Left kidney (tissue), 1 donor: ENCODE measurements at regions not wholly inside any gene's neighbourhood (a gene's known extent, or its start where the extent isn't known, plus 50 kb on each side); places are given as distances from the start of the nearest gene placed in this dataset.

ENCODE experiments used
- DNase-seq: peaks from one replicate; pipeline ENCODE4 v3.0.0-alpha.2; 2013

DNA sequence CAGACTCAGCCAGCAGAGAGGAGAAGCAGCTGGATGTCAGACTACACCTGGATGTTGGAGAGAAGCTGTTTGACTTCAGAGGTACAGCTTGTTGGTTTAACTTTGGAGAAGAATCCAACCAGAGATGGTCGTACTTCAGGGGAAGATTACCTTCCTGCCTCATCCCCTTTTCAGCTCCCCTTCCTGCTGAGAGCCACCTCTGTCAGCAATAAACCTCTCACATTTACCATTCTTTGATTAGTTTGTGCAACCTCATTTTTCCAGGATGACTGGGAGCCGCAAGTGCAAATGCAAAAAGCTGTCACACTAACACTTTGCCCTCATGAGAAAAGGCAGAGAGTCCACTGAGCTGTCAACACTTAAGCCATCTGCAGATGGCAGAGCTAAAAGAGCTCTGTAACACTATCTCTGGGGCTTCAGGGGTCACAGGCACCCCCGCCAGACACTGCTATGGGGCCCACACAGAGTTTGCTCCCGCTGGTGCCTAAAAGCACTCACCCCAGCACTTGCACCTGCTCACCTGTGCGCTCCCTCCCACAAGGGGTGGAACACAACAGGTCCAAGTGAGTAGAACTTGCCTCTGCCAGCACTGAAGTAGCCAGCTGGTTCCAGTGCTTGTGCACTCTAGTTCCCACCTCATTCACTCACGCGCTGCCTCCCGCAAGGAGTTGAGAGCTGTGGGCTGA, 391.7 kb downstream of the METTL4 start:
- DNase-seq = no peak

DNA sequence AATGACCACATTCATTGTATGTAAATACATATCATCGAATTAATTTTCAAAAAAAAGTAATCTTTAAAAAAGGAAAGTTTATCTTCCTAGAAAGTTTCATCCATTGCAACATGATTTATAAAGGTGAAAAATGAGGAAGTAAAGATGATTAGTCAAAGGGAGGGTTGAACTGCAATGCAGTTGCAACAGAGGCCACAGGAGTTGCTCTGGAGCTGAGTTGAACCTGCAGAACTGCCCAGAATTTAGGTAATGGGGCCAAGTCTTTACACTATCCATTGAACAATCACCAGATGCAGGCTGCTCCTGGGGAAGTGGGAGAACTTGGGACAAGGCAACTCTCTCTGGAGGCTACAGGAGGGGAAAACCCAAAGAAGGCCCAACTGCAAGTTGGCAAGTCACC, 390.7 kb downstream of the METTL4 start:
- DNase-seq = no peak

DNA sequence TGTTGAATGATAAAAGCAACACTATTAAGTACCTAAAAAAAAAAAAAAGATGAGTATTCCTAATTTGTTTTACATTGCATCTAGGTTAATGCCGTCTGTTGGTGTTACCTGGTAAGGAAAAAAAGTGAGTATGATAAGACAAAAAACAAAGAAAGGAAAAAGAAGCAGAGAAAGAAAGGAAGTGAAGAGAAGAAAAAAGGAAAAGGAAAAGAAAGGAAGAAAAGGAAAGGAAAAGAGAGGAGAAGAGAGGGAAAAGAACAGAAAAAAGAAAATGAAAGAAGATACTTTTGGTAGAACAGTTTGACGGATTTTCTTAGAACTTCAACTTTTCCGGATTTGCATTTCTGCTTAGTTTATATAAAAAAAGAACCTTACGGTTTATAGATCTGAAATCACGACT, 387.9 kb downstream of the METTL4 start:
- no peak for DNase-seq

DNA sequence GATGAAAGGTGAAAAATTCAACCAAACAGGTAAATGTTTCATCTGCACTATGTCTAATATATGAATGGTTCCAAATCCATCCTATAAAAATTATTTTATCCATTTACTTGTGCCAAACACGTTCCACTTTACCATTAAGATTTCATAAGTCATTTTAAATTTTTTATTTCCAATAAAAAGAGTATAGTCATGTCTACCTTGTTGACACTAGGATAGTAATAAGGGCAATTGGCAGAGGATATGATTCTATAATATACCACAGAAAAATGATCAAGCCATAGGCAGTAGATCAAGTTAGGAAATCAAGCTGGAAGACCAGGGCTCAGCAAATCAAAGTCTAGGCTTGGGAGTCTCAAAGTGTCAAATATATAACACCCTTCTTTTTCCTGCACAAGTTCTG, 384.3 kb downstream of the METTL4 start:
- no peak for DNase-seq

DNA sequence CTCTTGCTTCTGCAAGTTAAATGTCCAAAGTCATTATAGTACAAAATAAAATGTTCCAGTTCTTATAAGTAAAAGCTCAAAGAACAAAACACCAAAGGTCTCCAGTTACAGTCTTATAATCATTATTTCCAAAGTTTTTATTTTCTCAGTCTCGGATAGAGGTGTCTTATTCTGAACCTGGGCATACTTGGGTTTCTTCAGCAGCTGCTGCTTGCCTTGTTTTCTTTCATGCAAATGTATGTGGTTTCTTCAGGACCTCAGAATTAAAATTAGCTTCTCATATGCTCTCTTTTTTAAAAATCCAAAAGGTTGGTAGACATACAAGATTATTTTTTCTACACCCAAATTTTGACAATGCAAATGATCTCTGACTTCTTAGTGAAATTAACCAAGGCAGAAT, 383.0 kb downstream of the METTL4 start:
- no peak for DNase-seq

DNA sequence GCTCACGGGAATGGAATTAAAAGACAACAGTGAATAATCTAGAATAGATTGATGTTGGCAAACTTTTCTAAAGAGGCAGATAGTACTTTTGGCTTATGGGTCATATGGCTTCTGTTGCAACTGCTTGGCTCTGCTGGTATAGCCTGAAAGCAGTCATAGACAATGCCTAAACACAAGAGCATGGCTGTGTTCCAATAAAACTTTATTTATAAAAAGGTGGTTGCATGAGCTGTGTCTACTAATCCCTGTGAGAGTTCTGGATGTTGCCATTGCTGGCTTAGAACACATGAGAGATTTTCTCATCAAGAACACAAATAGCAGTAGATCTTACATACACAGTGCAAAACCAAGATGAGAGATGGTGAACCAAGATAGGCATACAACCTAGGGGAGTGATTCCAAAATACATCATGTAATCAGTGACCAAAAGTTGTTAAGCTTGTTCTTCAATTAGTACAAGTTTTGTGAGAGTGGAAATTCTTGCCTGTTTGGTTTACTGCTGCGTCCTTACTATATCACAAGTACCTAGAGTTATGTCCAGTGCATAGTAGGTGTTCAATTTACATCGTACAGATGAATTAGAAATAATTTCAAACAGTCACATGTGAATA, 380.0 kb downstream of the METTL4 start:
- no peak for DNase-seq

DNA sequence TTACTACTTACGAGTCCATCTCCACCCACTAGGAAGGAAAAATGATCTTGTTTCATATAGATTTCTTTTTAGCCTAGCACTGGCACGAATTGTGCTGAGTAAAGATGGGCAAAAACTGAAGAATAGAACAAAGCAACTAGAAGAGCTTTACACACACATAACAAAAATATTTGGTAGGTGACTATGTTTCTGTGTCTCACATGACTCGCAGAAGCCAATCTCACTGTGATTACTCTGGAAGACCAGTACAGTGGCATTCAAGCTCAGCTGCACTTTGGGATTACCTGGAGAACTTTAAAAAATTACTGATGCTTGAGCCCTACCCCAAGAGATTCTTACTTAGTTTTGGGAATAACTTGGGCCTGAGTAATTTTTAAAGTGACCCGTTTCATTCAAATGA, 378.7 kb downstream of the METTL4 start:
- DNase-seq = no peak

DNA sequence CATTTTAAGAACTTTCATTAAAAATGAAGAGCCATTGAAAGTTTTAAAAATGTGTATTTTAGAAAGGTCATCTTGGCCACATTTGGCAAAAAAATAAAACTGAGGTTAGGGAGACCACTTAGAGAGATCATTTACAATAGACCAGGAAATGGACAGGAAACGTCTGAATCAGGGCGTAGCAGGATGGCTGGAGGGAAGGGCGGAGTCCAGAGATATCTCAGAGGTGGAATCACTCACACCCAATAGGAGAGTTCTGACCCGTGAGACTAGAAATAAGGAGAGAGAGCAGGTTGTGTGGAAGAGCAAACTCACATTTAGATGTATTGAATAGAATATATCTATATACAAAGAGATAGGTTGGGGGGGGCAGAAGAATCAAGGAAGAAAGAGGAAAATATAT, 373.4 kb downstream of the METTL4 start:
- no peak for DNase-seq

DNA sequence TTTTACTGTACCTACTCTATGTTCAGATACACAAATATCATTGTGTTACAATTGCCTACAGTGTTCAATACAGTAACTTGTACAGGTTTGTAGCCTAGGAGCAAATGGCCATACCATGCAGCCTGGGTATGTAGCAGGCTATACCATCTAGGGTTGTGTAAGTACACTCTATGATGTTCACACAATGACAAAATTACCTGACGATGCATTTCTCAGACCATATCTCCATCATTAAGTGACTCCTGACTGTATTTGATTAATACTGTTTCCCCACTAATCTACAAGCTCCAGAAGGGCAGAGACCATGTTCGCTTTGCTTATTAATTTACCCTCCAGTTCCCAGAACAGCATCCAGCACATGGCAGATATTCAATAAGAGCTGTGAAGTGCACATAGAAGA, 372.2 kb downstream of the METTL4 start:
- no peak for DNase-seq

DNA sequence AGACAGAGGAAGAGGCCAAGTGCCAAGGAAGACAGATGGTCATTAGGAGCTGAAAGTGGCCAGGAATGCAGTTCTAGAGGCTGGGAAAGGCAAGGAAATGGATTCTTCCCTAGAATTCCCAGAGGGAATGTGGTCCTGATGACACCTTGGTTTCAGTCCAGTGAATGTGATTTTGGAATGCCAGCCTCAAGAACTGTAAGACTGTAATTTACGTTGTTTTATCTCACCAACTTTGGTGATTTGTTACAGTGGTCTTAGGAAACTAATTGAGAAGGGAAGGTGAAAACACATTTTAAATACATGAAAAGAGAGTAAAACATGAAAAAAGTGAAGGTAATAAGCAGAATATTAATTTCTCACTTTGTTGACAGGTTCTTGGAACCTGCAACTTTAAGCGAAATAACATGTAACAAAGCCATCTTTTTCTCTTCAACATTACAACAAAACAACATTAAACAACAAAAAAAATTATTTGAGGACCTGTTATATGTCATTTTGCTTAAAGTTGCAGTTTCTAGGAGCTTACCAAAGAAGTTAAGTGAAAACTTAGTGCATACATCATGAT, 370.2 kb downstream of the METTL4 start:
- DNase-seq = no peak

DNA sequence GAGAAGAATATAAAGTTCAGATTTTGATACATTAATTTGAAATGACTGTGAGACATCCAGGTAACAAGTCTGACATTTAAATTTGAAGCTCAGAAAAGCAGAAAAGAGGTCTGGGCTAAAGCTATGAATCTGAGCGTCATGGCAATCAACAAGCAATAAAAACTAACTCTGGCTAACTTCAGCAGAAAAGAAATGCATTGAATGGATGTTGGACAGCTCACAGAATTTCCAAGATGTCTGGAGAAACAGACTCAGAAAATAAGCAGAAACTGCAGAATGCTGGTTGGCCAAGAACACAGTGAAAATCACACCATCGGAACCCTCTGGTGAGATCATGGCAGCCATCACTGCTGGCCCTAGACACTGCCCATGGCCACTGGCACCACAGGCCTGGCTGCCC, 366.6 kb downstream of the METTL4 start:
- DNase-seq = no peak

DNA sequence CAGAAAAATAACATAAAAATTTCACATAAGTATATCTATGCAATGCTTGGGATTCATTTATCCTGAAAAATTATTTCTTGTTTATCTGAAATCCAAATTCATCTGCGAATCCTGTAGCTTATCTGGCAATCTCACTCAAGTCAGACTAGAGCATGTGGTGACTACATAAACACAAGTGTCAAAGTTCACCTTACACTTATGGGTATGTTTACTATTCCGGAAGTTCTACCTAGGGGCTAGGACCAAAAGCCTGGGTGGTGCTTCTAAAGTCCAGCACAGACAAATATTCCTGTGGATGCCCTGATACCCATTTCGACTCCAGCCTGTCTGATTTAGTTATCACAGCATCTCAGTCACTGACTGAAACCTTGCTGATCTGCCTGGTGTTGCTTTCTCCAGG, 364.0 kb downstream of the METTL4 start:
- DNase-seq = no peak

DNA sequence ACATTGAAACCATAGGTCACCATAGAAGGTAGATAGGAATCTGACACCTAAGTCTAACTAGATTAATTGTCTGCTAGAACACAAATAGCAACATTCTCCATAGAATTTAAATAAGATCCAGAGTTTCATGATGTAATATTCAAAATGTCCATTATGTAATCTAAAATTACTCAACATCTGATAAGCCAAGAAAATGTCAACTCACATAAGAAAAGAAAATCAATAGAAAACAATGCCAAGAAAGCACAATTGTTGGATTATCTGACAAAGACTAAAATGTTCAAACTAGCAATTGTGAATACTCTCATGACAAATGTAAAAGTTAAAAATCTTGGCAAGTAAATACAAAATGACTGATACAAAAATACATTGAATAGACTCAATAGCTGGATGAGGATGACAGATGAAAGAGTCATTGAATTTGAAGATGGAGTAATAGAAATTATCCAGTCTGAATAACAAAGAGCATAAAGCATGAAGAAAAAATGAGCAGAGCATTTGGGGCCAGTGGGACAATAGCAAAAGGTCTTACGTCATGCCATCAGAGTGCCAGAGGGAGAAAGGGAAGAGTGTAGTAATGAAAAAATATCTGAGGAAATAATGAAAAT, 358.6 kb downstream of the METTL4 start:
- DNase-seq = no peak

DNA sequence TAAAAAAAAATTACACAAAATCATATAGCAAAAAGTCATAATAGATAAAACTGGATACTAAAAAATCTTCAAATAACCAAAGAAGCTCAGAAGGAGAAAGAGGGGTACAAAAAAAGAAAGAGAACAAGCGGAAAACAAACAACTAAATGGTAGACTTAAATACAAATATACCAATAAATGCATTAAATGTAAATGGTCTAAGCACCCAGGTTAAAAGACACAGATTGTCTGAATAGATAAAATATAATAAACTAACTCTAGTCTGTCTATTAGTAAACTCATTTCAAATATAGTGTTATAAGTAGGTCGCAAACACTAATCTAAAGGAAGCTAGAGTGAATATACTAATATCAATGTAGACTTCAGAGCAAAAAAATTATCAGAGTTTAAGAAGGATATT, 357.4 kb downstream of the METTL4 start:
- no peak for DNase-seq

DNA sequence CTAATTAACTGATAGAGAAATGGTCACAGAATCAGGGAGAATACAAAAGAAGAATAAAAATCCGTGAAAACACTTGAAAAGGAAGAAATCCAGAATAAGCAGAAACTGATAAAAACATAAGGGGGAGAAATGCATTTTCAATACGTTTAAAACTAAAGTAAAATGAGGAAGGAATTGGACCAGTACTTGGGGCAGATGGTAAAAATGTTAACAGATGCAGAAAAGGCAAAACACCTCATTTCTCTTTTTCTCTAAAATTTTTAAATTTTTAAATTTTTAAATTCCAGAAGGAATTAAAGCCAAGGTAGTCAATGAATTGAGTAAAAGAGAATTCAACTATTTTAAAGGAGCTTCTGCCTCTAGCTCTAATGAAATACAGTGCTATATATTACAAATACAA, 353.9 kb downstream of the METTL4 start:
- DNase-seq = no peak

DNA sequence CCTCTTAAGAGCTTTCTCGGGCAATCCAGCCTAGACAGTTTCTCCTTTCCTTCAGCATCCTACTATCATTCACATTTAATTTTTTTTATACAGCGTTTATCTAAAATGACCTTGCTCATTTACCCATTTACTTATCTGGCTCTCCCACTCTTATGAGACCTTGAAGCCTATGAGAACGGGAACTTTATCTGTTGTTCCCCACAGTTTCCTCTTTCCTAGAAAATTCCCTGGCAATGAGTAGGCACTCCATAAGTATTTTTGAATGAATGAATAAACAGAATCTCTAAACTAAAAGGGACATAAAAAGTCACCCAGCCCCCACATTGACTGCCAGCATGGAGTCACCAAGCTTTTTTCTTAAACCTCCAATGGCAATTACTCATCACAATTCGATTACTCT, 353.2 kb downstream of the METTL4 start:
- DNase-seq = no peak

DNA sequence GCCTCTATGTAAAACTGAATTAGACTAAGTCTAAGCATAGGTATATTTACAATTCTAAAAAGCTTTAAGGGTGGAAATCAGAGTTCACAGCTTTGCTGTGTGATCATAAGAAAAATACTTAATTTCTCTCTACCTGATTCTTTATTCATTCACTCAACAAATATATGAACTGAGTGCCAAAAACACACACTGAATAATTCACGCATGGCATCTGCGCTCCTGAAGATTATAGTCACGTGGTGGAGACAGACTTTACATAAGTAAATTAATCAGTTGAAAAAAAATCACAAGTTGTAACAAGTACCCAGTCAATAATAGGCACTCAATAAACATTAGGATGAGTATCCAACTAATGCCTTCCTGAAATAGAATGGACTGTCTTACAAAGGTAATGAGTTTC, 351.6 kb downstream of the METTL4 start:
- no peak for DNase-seq

DNA sequence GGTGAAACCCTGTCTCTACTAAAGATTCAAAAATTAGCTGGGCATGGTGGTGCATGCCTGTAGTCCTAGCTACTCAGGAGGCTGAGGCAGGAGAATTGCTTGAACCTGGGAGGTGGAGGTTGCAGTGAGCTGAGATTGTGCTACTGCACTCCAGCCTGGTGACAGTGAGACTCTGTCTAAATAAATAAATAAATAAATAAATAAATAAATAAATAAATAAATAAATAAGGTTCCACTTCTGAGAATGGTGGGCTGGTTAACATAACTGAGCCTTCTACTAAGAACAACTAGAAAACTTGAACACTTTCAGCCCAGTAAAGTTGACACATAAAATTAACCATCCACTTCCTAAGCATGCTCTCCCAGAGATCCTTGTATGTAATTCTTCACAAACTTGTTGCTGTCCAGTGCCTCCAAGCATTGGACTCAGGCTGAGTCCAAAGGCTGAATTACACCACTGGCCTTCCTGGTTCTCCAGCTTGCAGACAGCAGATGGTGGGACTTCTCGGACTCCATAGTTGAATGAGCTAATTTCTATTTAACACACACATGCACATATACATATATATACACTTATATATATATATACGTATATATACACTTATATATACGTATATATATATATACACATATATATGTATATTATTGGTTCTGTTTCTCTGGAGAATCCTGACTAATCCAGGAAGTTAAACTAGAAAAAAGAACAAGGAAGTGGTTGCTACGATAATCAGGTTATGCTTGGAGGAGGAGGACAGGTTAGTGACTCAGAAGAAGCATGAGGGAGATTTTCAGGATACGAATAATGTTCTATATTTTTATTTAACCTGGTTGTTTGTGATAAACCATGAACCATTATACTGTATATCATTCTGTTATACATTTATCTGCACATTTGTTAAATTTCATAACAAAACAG, 348.8 kb downstream of the METTL4 start:
- no peak for DNase-seq

DNA sequence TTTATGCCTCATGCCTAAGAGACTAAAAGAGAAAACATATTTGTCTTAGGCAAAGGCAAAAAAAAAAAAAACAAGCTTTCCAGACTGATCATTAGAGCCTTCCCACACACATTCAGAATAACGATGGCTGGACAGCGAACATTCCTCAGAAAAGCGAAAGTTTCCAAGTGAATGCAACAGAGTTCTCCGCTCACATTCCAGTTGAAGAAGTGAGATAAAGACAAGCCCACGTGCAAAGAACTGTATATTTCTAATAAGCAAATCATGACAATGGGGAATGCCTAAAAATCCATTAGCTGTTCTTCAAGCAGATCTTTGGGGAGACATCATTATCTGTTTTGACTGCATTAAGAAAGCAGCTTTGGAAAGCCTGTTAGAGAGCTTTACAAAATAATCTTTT, 347.9 kb downstream of the METTL4 start:
- peak; percentile 21 for DNase-seq

DNA sequence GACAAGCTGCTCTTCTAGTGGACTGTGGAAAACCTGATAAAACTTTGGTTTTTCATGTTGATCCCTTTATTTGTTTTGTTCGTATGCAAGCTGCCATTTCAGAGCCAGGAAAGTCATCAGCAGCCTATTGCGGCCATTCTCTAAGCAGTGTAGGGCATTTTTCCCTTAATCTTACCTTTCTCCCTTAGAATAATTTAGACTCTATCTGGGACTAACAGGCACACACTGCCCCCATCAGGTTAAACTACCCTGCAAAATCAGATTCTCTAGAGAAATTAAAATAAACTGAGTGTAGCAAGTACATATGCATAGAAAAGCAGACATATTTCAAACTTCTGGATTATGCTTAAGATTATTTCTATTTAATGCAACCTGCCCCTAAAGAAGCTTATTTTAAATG, 347.5 kb downstream of the METTL4 start:
- peak; percentile 31 for DNase-seq

DNA sequence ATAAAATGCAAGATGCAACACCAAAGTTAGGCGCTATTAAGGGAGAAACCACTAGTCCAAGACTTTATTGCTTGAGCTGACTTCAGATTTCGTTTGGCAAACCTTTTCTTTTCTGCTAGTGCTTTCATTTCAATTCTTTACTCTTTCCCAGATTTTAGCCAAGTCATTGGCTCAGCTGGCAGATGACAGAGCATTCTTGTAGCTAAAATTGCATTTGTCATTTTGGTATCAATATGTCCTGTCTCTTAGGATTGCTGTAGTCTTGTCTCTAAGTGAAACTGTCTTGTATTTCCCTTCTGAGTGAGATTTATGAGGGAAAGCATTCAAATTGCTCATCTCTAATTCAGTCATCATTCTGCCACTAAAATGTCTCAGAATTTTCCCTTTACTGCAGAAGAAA, 335.1 kb downstream of the METTL4 start:
- no peak for DNase-seq

DNA sequence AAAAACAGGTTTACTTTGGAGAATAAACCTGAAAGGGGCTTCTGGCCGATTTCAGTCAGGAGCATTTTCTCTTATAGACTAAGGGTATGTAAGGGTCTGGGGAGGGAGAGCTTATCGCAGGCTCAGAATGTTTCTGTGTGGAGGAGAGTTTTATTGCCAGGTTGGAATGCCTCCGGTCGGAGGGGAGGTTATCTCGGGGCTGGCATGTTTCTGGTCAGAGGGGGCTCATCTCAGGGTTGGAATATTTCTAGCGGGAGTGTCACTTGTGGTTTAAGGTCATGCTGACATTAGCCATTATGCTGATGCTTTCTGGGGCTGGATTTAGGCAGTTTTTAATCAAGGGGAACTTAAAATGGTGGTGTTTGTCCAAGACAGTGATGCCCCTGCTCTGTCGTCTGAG, 333.6 kb downstream of the METTL4 start:
- DNase-seq = peak; percentile 1

DNA sequence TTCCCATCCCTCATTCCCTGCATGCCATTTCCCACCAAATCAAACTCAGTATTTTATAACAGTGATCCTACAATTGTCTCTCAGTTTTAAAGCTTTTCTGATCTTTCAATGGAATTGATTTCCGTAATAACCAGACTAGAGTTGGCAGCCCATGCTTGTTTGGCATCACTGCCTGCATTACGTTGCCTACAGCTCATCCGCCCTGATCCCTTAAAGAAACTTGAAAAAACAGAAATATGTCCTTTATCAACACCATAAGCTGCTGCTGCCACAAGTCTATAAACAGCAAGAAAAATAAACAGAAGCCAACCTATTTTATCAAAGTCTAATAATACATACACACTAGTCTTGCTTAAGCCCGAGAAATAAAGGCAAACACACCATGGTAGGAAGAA, 331.0 kb downstream of the METTL4 start:
- no peak for DNase-seq
